ENCODE measurements at regions not wholly inside any gene's neighbourhood (a gene's known extent, or its start where the extent isn't known, plus 50 kb on each side); places are given as distances from the start of the nearest gene placed in this dataset.

DNA sequence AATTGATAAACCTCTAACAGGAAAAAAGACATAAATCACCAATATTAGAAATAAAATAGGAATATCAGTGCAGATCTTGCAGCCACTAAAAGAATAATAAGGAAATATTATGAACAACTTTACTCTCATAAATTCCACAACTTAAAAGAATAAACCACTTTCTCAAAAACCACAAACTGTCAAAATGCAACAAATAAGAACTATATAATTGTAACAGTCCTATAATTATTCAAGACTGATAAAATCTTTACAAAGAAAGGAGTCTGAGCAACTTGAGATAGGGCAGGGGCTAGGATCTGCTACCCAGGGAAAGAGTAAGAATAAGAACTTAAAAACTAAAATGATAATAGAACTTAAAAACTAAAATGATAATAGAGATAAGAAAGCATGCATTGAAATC is 169.5 kb upstream of the GDF10 start:
- TF ChIP-seq, protein P1, sequence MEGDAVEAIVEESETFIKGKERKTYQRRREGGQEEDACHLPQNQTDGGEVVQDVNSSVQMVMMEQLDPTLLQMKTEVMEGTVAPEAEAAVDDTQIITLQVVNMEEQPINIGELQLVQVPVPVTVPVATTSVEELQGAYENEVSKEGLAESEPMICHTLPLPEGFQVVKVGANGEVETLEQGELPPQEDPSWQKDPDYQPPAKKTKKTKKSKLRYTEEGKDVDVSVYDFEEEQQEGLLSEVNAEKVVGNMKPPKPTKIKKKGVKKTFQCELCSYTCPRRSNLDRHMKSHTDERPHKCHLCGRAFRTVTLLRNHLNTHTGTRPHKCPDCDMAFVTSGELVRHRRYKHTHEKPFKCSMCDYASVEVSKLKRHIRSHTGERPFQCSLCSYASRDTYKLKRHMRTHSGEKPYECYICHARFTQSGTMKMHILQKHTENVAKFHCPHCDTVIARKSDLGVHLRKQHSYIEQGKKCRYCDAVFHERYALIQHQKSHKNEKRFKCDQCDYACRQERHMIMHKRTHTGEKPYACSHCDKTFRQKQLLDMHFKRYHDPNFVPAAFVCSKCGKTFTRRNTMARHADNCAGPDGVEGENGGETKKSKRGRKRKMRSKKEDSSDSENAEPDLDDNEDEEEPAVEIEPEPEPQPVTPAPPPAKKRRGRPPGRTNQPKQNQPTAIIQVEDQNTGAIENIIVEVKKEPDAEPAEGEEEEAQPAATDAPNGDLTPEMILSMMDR (IDR thresholded peaks at IDR 0.05; ENCODE audit: low read length), result no peak
- TF ChIP-seq EZH2 (IDR thresholded peaks at IDR 0.05; ENCODE audit: borderline replicate concordance, low read length), result no peak
